Heart left ventricle (tissue), 16 donors: ENCODE measurements at regions not wholly inside any gene's neighbourhood (a gene's known extent, or its start where the extent isn't known, plus 50 kb on each side); places are given as distances from the start of the nearest gene placed in this dataset.

Experiments used
- ATAC-seq, 4 donors: fragments of 200-7000 bp; cut with Tn5 transposase; one replicate each; pipeline ENCODE4 v1.9.1; 2020 to 2022; ENCODE audit warnings: moderate library complexity in 4 of 4, mild to moderate bottlenecking in 3 of 4, moderate number of reproducible peaks in 1 of 4
- DNase-seq, 5 donors: peaks; one replicate each; pipeline ENCODE4 v3.0.0-alpha.2; 2020
- H3K27ac ChIP-seq, 12 donors: fragments of 200-600 bp; sonication (generic) in 4 of 12; one replicate each; pipeline versions ENCODE4 v1.5.0 to v1.8.0; 2016 to 2022; ENCODE audit warnings: mild to moderate bottlenecking in 2 of 12
- H3K27me3 ChIP-seq, 9 donors: fragments of 200-600 bp; sonication (generic) in 2 of 9; one replicate each; pipeline versions ENCODE4 v1.5.1 to v1.8.0; 2016 to 2022; ENCODE audit warnings: mild to moderate bottlenecking in 3 of 9
- H3K36me3 ChIP-seq, 9 donors: fragments of 200-600 bp; sonication (generic) in 2 of 9; one replicate each; pipeline versions ENCODE4 v1.5.0 to v1.8.0; 2018 to 2022; ENCODE audit warnings: mild to moderate bottlenecking in 2 of 9
- H3K4me1 ChIP-seq, 12 donors: fragments of 200-600 bp; sonication (generic) in 4 of 12; one replicate each; pipeline versions ENCODE4 v1.5.0 to v1.8.0; 2016 to 2022; ENCODE audit warnings: mild to moderate bottlenecking in 3 of 12
- H3K4me3 ChIP-seq, 12 donors: fragments of 200-600 bp; sonication (generic) in 4 of 12; one replicate each; pipeline versions ENCODE4 v1.5.0 to v1.8.0; 2017 to 2022; ENCODE audit warnings: mild to moderate bottlenecking in 9 of 12, moderate library complexity in 4 of 12
- H3K9me3 ChIP-seq, 12 donors: fragments of 200-600 bp; sonication (generic) in 4 of 12; one replicate each; pipeline versions ENCODE4 v1.5.0 to v1.8.0; 2016 to 2022; ENCODE audit warnings: mild to moderate bottlenecking in 1 of 12
- CTCF ChIP-seq, 12 donors: fragments of 200-600 bp; sonication (generic) in 4 of 12; IDR thresholded peaks; one replicate each; pipeline versions ENCODE4 v1.5.0 to v1.8.0; 2018 to 2022; ENCODE audit warnings: antibody characterized with exemption in 12 of 12, mild to moderate bottlenecking in 5 of 12
- POLR2A ChIP-seq, 2 donors: fragments of 450-650 bp; IDR thresholded peaks; one replicate each; pipeline ENCODE4 v1.6.1; 2017; ENCODE audit warnings: antibody characterized with exemption in 2 of 2, mild to moderate bottlenecking in 2 of 2, moderate library complexity in 2 of 2
- WGBS, 4 donors: extraction: QIAGEN DNeasy Blood & Tissue Kit in 2 of 4; methylation state at CpG; one replicate each; pipeline versions ENCODE4 v1.1.5 to v1.1.7; 2013 to 2018; 5-methylcytosine and 5-hydroxymethylcytosine counted together
- intact Hi-C, 10 donors: fragments of 100-400 bp; cut with DNase I; formaldehyde crosslinking; loops; one replicate each; pipeline versions ENCODE4 v1.11.1 to v1.14.2; 2022
- donor health status: ischemic (EF 13 %, LVEDD 7.1; RV severe dilation, severe dysfunction).
- donor health status: healthy with polysubstance abuse.
- donor health status: DM: no; HTN: yes; CAD: no.
- donor health status: DM: no; HTN: no; CAD: no.
- donor health status: ischemic (EF 25% LVEDD 6.9; RV normal size, moderate dysfunction).
- donor health status: ischemic (EF 25% LVEDD 5.7; RV mildly dilated, moderate dysfunction).
- donor health status: healthy.
- donor health status: DM: yes; HTN: yes; CAD: no.
- donor health status: ischemic (EF 35%, LVEDD 5.7; RV mildly dilated, moderate dysfunction).
- donor health status: nonischemic (EF 11% LVEDD 7.7; RV severe dilation, severe dysfunction).
- donor health status: DM: yes; HTN: yes; CAD: no.
- donor health status: PGD.
- donor health status: ischemic (EF 29% LVEDD 5.4; RV normal size, mild dysfunction).
- donor health status: nonischemic (EF 23%, LVEDD 6.1; RV moderate dilation, normal function).

- no peak for ATAC-seq
- Histone ChIP-seq H3K27me3 (no peaks in the 10 kb centered on the region), H3K9me3 (no peaks in the 10 kb centered on the region), H3K4me3 (no peak overlapping the region), H3K4me1 (peaks cover 0 to 19% (median 6%) of the 10 kb centered on the region in 12 donors), H3K27ac (no peak overlapping the region), H3K36me3 (no peaks in the 10 kb centered on the region)
- TF ChIP-seq POLR2A (IDR thresholded peaks at IDR 0.05) (no peak), CTCF (IDR thresholded peaks at IDR 0.05) (no peak)
- no peak for DNase-seq
- intact Hi-C loops, result no loop called here
- WGBS, 4 donors, result 78 to 89% (median 79%) methylated on average over 3 of the region's 3 CpGs
These were observed 597.6 kb downstream of the MATN1 start for GRCh38 chr1:30125821-30126170.

- 69 to 87% (median 75%) methylated on average over 7 to 8 of the region's 8 CpGs for WGBS, 4 donors
- no peak overlapping the region for H3K27ac ChIP-seq
- no peak overlapping the region for H3K4me3 ChIP-seq
- no peaks in the 10 kb centered on the region for H3K27me3 ChIP-seq
- no peak for TF ChIP-seq CTCF (IDR thresholded peaks at IDR 0.05)
- no peak for TF ChIP-seq POLR2A (IDR thresholded peaks at IDR 0.05)
- no peaks in the 10 kb centered on the region for H3K9me3 ChIP-seq
- H3K4me1 ChIP-seq, result peaks cover 0 to 19% (median 6%) of the 10 kb centered on the region in 12 donors
- H3K36me3 ChIP-seq, result no peaks in the 10 kb centered on the region
- DNase-seq (no peak), ATAC-seq (no peak)
- intact Hi-C loops, result no loop called here
These were observed 598.2 kb downstream of the MATN1 start for GRCh38 chr1:30125021-30125820.

DNA sequence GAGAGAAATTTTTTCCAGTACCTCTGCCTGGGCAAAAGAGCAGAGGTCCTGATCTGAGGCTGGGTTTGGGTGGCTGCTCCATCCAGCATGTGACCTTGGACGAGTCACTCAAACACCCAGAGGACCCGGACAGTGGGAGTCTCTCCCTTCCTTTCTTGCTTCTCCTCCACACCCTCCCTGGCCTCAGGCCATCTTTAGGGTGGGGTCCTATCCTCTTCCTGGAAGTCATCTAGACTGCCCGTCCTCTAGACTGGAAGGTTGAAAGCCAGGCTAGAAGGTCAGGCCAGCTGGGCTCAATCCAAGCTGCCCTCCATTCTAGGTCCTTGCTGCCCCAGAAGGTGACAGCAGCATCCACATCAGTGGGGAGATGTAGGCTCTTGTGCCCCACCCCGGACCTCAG lies 599.5 kb downstream of the MATN1 start:
- Histone ChIP-seq H3K4me3 (no peak overlapping the region), H3K27me3 (no peaks in the 10 kb centered on the region), H3K4me1 (peaks cover 0 to 21% (median 10%) of the 10 kb centered on the region in 12 donors), H3K9me3 (no peaks in the 10 kb centered on the region), H3K27ac (peak overlapping the region in 2 of 12 donors; percentile 5 to 50), H3K36me3 (no peaks in the 10 kb centered on the region)
- intact Hi-C loops, result loop anchor here in 2 of 10 donors (5.0 kb wide), 1 partner anchor 68 kb away; no protein-coding TSS in a partner anchor
- ATAC-seq (peak in 3 of 4 donors; percentile 33 to 83 (median 72)), DNase-seq (peak in 3 of 5 donors; percentile 40 to 84 (median 55))
- WGBS, 4 donors, result 43 to 70% (median 45%) methylated on average over 4 of the region's 4 CpGs
- TF ChIP-seq POLR2A (IDR thresholded peaks at IDR 0.05) (no peak), CTCF (IDR thresholded peaks at IDR 0.05) (no peak)

- Histone ChIP-seq H3K36me3 (no peaks in the 10 kb centered on the region), H3K4me1 (peaks cover 0 to 21% (median 10%) of the 10 kb centered on the region in 12 donors), H3K27ac (no peak overlapping the region), H3K9me3 (no peaks in the 10 kb centered on the region), H3K27me3 (no peaks in the 10 kb centered on the region), H3K4me3 (no peak overlapping the region)
- no peak for TF ChIP-seq POLR2A (IDR thresholded peaks at IDR 0.05)
- no peak for TF ChIP-seq CTCF (IDR thresholded peaks at IDR 0.05)
- DNase-seq, result no peak
- ATAC-seq, result no peak
- intact Hi-C loops, result loop anchor here in 2 of 10 donors (5.0 kb wide), 1 partner anchor 69 kb away; no protein-coding TSS in a partner anchor
These were observed 600.3 kb downstream of the MATN1 start for GRCh38 chr1:30123036-30123435.
